ENCODE measurements at regions not wholly inside any gene's neighbourhood (a gene's known extent, or its start where the extent isn't known, plus 50 kb on each side); places are given as distances from the start of the nearest gene placed in this dataset.
"Not testable (repeated sequence)": the region's sequence is repeated elsewhere in the genome, so short reads cannot be mapped to it uniquely, and the experiment has no call there.

DNA sequence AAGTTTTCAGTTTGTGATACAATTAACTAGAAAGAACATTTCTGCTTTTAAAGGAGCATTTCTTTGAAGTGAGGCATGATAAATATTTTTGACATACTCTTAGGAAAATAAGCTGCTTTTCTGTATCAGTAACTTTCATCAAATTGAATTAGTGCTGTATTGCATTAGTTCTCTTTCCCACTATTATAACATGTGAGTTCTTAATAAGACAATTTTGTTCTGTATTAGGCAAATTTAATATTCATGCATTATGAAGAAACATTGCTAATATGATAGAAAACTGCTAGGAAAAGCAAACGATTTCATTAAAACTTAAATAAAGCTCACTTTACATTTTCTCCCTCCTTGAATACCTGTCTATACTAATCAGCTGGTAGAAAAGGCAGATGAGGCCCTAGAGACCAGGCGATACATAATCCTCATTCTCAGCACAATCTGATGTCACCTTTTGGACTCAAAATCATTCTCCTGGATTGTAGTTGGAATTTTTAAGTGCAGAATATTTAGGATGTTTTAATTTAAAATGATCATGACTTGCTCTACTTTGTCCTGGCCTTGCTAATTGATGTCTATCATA, 1636.8 kb downstream of the PCDH9 start:
- DNase-seq = no peak

DNA sequence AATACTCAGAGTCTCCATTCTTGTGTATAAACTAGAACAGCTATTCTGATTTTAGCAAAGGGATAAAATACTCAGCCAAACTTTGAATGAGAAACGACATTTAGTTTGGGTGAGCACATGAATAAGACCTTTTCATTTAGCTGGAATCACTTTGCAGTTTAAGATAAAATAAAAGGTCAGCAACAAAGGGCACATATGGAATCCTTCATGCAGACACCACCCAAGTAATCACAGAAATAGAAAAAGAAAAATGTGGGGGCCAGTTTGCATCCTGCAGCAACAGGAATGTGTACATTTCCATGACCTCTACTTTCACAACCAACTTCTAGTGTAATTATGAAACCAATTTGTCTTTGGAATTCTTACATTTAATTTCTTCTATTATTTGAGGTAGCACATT, 1637.4 kb downstream of the PCDH9 start:
- DNase-seq = no peak

DNA sequence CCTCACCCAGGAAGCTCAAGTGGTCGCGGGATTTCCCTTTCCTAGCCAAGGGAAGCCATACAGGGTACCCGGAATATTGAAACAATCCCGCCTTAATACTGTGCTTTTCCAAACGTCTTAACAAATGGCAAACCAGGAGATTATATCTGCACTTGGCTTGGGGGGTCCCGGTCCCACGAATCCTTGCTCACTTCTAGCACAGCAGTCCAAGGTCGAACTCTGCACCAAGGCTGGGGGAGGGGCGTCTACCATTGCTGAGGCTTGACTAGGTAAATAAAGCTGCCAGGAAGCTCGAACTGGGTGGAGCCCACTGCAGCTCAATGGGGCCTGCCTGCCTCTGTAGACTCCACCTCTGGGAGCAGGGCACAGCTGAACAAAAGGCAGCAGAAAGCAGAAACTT, 1644.8 kb downstream of the PCDH9 start:
- no peak for DNase-seq

DNA sequence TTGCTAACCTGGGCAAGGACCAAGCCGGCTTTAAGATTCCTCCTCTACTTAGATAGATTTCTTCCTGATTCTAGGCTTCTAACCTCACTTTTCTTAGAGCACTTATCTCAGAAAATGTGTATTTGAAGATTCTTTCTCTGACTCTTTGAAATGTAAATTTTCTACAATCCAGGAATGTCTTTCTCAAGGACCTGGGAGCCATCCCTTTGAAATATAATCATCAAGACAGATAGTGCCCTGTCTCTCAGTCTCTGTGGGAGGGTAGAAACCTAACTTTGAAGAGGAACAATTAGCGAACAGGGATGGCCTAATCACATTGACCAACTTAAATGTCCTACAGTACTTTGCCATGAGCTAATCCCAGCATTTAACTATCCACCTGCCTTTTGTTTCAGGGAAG, 1646.0 kb downstream of the PCDH9 start:
- DNase-seq = no peak

DNA sequence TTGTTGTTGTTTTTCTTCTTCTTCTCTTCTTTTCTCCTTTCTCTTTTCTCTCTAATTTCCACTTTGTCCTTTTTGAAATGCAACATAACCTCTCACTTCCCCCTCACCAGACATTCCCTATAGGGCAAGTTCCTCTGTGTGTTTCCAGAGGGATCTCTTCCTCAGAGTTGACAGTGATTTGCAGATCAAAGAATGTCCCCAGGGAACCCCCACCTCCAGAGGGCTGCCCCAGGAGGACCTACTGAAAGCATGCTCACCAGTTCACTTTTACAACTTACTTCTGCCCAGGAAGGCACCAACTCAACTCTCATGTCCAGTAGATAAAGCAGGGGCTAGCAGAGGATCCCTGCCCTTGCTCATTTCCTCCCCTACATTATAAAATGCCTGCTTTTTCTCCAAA, 1648.0 kb downstream of the PCDH9 start:
- no peak for DNase-seq

DNA sequence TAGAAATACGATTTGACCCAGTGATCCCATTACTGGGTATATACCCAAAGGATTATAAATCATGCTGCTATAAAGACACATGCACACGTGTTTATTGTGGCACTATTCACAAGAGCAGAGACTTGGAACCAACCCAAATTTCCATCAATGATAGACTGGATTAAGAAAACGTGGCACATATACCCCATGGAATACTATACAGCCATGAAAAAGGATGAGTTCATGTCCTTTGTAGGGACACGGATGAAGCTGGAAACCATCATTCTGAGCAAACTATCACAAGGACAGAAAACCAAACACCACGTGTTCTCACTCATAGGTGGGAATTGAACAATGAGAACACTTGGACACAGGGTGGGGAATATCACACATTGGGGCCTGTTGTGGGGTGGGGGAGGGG, 1665.6 kb downstream of the PCDH9 start:
- not testable (repeated sequence) for DNase-seq

DNA sequence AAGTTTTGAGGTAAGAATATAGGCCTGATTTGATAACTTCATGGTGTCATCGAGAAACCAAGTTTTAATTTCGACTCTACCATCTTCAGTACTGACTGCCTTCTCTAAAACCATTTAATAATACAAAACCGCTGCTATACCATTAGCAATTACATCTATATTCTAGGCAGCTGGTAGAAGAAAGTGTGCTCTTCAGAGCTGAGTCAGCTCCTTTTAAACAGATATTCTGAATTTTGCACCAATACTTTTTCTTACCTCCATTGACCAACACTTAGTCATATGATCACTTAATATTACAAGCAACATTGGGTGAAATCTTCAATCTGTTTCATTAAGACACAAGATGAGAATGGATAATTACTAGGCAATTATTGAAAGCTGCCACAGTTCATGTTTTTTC, 1667.8 kb downstream of the PCDH9 start:
- DNase-seq = no peak

DNA sequence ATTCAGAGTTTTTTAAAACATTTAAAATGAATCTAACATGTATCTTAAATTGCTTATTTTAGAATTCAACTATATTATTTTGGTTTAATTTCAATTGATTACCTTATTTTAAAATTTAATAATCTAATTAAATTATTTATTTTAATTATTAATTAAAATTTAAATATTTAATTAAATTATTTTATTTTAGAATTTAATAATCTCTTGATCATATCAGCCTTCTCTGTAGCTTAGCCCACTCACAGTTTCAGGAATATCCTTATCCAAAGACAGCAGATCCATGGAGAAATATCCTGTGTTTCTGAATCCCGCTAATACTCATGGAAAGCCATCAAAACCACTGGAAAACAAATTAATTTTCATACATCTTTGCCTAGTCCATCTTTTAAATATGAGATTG, 1669.2 kb downstream of the PCDH9 start:
- no peak for DNase-seq

DNA sequence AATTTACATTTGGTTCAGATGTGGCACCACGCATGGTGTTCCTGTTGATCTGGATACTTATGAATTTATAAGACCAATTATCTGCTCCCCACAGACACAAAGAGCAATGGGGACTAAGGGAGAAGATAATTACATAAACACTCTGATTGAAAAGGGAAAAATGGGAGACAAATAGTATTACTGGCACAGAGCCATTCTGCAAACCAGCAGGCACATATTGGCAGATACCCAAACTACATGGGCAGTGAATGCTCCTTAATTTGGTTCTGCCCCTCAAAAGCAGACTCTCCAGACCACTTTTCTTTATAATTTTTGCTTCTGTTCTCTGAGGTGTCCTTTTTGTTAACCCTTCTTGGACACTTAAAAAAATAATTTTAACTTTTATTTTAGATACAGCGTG, 1674.2 kb downstream of the PCDH9 start:
- no peak for DNase-seq

DNA sequence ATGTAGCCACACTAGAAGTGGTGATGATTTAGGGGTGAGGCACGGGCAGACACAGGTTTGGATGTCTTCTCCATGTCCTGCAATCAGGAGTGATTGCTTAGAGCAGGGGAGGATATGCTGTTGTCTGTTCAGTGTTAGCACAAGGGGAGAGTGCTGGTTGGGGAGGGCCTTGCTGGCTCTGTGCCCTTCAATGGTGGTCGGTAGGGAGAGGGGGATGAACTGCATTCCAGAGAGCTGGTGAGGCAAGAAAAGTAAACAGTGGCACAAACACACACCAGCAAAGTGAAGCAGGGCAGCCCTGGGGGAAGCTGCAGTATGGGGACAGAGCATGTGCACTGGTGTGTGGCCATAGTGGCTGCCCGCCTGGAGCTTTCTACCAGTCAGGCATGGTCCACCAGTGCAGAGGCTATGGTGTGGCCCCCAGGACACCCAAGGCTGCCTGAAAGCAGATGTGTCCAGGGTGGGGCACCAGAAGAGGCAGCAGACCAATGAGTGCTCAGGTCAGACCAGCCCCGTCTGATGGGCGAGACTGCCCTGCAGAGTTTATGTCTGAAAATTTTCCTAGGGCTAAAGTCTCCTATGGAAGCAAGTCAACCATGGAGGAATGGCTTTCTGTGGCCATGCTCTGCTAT, 1676.9 kb downstream of the PCDH9 start:
- no peak for DNase-seq

DNA sequence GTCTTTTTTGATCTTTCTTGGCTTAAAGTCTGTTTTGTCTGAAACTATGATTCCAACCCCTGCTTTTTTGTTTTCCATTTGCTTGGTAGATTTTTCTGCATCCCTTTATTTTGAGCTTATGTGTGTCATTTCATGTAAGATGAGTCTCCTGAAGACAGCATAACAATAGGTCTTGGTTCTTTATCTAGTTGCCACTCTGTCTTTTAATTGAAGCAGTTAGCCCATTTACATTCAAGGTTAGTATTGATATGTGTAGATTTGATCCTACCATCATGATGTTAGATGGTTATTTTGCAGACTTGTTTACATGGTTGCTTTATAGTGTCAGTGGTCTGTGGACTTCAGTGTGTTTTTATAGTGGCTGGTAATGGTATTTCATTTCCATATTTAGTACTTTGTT, 1678.9 kb downstream of the PCDH9 start:
- no peak for DNase-seq

DNA sequence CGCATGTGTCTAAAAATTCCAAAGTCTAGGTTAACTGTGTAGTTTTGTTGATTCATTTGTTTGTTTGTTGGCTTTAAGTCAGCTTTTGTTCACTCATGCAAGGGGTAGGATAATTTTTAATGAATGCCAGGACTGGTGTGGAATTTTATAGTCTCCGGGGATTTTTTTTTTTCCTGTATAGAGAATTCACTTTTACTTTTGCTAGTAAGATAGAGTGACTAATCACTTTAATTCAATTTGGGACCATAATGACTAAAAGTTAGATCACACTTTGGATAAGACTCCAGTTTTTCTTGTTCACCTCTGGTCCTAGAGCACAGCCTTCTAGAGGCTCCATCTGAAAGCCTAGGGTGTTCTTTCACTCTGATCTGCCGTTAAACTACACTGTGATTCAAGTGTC, 1690.0 kb downstream of the PCDH9 start:
- DNase-seq = no peak

DNA sequence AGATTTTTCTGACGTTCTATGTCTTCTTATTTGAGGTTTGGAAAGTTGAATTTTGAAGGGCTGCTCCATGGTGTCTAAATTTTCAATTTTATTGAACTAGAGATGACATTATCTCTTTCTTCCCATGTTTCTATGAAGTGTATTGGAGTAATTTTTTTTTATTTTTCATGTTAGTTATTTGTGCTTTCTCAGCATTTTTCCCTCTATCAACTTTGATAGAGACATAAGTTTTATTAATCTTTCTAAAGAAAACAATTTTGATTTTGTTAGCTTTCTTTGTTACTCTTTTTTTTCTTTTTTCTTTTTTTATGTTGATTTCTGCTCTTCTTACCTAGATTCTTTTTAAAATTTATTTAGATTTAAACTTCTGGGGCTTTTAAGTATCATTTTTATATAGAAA, 1694.8 kb downstream of the PCDH9 start:
- DNase-seq = no peak

DNA sequence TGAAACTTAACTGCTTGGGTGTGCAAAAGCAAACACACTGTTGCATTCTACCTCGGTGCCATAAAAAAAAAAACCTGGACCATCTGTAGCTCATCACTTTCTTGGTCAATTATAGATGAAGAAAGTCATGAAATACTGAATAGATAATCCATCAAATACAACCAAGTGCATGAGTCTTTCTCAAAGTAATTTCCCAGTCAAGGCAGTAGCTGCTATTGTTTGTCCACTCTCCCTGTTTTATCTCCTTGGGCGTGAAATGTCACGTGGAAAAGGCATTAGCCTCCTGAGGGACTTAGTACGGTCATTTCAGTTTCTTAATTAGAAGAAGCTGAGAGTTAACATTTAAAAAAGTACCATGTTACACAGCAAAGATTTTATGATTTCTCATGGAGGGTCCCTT, 1697.9 kb downstream of the PCDH9 start:
- no peak for DNase-seq

DNA sequence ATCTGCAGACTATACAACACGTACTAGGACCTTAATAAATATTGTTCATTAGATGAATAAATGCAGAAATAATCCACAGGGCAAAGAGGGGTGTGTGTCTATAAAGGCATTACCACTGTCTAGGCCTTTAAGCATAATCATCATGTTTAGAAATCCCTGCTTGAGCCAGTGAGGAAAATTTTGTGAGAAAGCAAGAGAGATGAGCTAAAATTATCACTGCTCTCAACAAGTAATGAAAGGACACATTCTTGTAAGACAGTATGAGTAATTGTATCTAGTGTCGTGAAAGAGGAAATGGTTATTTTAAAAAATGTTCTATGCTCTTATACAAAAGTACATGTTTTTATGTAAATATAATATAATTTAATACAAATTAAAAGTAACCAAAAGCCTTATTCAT, 1699.4 kb downstream of the PCDH9 start:
- DNase-seq = no peak

DNA sequence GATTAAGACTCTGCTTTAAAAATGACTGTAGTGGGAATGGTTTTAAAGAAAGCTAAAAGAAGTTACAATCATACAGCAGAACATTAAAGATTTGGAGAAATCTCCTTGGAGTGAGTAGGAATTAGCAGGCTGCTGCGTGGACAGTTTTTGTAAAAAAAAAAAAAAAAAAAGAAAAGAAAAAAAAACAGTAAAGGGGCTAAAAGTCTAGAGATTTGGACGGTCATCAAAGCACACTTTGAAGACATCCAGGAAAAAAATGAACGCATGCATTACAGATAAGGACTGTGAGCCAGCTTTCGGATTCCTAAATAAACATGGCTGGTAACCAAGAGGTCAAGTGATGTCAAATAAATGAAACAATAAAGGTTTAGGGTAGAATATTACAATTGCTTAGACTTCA, 1700.6 kb downstream of the PCDH9 start:
- DNase-seq = no peak

DNA sequence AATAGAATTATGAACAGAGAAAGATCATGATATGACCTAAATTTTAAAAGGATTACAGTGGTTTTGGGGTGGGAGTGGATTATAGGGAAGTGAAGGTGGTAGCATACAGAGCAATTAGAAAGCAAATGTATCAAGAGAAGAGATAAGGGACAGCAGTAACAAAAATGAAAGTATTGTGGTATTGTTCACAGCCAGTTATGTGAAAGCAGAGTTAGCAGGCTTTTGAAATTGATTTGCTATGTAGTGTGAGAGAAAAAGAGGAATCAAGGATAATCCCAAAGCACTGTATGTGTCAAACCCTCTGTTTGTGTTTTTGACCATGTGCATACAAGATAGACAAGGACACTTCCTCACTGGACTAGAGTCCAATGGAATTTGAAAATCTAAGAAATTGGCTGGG, 1721.4 kb downstream of the PCDH9 start:
- DNase-seq = no peak

DNA sequence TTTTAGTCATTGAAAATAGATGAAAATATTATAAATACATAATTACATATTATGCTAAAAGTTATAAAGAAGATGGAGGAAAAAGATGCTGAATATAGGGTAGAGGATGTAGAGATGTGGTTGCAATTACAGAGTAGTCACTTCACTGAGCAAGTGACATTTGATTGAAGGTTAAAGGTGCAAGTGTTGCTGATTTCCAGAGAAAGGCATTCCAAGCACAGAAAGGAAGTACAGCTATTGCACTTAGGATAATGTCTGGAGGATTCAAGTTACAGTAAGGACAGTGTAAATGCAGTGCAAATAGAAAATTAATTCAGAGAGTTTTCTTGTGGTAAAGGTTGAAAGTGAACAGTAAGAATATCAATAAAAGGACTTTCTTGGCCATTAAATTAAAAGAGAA, 1721.8 kb downstream of the PCDH9 start:
- no peak for DNase-seq

DNA sequence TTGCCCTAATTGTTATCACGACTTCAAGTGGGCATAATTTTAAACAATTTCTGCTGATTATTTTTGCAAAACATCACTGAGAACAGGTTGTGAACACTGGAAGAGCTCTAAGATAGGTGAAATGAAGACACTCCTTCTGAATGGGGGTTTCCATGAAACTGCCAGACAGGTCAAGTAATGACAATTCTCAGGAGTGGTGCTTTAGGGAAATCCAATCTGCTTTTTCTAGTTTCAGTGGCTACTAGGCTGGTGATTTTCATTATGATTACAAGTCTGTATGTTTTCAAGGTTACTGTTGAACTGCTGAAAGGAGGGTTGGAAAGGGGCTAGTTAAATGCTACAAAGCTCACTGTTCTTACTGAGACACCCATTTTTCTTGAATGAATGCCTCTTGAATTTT, 1724.2 kb downstream of the PCDH9 start:
- no peak for DNase-seq

DNA sequence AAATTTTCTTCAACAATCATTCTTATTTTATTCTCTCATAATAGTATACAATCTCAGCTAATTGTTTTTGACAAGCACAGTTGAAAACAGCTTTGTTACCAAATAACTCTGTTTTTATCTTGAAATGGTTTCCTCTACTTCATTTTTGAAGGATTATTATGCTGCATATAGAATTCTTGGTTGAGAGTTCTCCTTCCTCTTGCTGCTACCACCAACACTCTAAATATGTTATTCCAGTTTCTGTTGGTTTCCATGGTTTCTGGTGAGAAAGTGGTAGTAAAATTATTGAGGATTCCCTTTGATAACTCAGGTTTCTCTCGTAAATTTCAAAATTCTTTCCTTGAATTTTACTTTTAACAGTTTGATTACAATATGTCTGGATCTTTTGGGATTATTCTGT, 1725.9 kb downstream of the PCDH9 start:
- DNase-seq = no peak

DNA sequence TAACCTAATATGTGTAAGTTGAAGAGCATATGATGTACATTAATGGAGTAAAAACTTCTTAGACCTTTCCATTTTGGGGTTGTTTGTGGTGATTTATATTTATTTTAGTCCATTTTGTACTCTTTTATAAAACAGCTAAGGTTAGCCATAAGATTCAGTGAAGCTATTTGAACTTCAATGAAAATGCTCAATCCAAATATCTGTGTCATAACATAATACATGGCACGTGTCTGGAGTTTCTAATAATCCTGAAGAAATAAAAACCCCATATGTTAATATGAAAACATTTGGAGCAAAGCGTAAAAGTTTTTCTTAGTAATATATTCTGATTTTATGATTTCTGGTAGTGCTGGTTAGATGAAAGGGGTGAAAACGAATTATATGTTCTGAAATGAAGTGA, 1729.7 kb downstream of the PCDH9 start:
- DNase-seq = no peak

DNA sequence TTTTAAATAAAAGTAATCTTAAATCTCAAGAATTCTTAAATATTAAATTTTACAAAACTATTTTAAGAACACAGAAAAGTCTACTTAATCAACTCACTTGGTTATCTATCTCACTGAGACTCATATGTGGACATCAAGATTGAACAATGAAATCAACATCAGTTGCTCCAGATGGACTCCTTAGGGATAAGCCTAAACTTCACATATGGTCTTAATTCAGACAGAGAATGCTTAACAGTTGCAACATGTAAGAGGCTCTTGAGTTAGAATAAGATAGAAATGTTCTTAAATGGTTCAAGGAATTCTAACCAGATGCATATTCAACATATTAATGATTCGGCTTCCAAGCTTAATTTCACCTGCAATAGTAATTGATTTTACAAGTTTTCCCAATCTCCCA, 1730.9 kb downstream of the PCDH9 start:
- peak; percentile 34 for DNase-seq

DNA sequence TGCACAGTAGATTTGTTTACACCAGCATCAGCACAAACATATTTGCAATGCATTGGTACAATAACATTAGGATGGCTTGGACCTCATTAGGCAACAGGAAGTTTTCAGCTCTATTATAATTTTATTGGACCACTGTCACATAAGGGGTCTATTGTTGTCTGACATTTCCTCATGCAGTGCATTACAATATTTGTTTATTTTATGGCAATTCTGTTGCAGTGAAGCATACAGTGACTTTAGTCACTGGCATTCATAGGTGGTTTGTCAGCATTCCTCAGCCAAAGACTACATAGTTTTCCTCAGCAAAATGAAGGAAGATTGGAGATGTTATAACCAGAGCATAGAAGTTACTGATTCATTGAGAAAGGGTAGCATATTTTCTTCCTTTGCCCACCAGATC, 1732.9 kb downstream of the PCDH9 start:
- no peak for DNase-seq

DNA sequence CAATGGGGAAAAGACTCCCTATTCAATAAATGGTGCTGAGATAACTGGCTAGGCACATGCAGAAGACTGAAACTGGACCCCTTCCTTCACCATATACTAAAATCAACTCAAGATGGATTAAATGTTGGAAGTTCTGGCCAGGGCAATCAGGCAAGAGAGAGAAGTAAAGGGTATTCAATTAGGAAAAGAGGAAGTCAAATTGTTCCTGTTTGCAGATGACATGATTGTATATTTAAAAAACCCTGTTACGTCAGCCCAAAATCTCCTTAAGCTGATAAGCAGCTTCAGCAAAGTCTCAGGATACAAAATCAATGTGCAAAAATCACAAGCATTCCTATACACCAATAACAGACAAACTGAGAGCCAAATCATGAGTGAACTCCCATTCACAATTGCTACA, 1739.4 kb downstream of the PCDH9 start:
- DNase-seq = not testable (repeated sequence)

DNA sequence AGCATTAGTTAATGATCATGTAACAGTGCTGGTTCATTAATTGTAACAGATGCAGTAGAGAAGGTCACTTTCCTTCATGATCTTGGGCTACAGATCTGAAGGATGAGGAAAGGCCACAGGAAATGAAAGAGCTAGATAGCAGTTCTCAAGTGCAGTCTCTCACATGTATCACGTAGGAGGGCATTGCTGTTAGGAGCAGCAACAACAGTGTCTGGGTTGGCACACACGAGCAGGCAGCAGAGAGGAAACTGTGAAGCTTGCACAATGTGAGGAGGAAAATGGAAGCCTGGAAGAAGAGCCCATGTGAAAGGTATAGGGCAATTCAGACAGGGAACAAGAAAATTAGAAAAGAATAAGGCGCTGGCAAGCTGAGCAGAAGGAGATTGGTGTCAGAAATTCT, 1741.5 kb downstream of the PCDH9 start:
- DNase-seq = no peak

Measured in hindlimb muscle (tissue), 1 donor.